Transverse colon (tissue), 4 donors: ENCODE measurements at regions not wholly inside any gene's neighbourhood (a gene's known extent, or its start where the extent isn't known, plus 50 kb on each side); places are given as distances from the start of the nearest gene placed in this dataset.

ENCODE experiments used
- CTCF ChIP-seq, 5 experiments: fragments of 200-600 bp in 3 of 5; fragments of 450-650 bp in 2 of 5; sonication (generic) in 3 of 5; IDR thresholded peaks; 1 replicate in 2 of 5; 2 replicates in 3 of 5; pipeline ENCODE4 v1.5.1; 2016 to 2017; ENCODE audit warnings: antibody characterized with exemption in 5 of 5, inconsistent platforms in 3 of 5, mild to moderate bottlenecking in 2 of 5, moderate library complexity in 1 of 5
- EP300 ChIP-seq: sonication (generic); formaldehyde crosslinking; IDR thresholded peaks from one replicate; pipeline ENCODE4 v1.6.1; 2017; ENCODE audit warnings: antibody characterized with exemption, low read depth
- POLR2A ChIP-seq: fragments of 450-650 bp; IDR thresholded peaks from one replicate; pipeline ENCODE4 v1.6.1; 2016; ENCODE audit warnings: antibody characterized with exemption, mild to moderate bottlenecking, moderate library complexity
- POLR2AphosphoS5 ChIP-seq, 3 donors: sonication (generic); formaldehyde crosslinking; IDR thresholded peaks; one replicate each; pipeline ENCODE4 v1.6.1; 2016; ENCODE audit warnings: antibody characterized with exemption in 3 of 3

DNA sequence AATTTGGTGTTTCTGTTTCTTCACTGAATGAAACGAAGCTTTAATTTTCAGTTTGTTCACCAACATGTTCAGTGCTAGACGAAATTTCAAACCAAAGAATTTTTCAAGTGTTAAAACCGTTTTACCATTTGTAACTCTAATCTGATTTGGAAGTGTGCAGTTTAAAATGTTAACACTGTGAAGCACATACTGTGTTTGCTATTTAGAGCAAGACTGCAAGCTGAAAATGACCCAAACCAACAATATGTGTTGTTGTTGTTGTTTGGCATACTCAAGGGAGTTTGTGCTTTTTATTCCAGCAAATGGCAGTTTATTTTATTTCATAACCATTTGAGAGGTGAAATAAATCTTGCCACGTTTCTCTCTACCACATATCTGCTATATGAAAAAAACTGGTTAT lies 128.4 kb upstream of the CDH7 start:
- no peak for TF ChIP-seq CTCF (IDR thresholded peaks at IDR 0.05)
- TF ChIP-seq POLR2AphosphoS5 (IDR thresholded peaks at IDR 0.05) = no peak
- TF ChIP-seq EP300 = no peak
- TF ChIP-seq POLR2A = no peak
